NCI-H345 treated with DMSO at 0.1 percent for 48 hours (cell line): ENCODE measurements at regions not wholly inside any gene's neighbourhood (a gene's known extent, or its start where the extent isn't known, plus 50 kb on each side); places are given as distances from the start of the nearest gene placed in this dataset.
"Not testable (repeated sequence)": the region's sequence is repeated elsewhere in the genome, so short reads cannot be mapped to it uniquely, and the experiment has no call there.

ENCODE experiments used
- DNase-seq: peaks from one replicate; lab custom pipeline; 2025; ENCODE audit not compliant: unreplicated experiment; lab: John Stamatoyannopoulos, UW

DNA sequence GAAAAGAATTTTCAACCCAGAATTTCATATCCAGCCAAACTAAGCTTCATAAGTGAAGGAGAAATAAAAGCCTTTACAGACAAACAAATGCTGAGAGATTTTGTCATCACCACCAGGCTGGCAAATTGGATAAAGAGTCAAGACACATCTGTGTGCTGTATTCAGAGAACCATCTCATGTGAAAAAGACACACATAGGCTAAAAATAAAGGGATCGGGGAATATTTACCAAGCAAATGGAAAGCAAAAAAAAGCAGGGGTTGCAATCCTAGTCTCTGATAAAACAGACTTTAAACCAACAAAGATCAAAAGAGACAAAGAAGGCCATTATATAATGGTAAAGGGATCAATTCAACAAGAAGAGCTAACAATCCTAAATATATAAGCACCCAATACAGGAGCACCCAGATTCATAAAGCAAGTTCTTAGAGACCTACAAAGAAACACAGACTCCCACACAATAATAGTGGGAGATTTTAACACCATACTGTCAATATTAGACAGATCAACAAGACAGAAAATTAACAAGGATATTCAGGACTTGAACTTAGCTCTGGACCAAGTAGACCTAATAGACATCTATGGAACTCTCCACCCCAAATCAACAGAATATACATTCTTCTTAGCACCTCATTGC is 55.9 kb upstream of the ACSM6 start:
- DNase-seq = not testable (repeated sequence)

GRCh38 chr10:95134490-95134889 is 59.5 kb upstream of the ACSM6 start:
- DNase-seq = no peak

- DNase-seq = no peak
Observed at GRCh38 chr10:95133997-95134396, 60.0 kb upstream of the ACSM6 start.

DNA sequence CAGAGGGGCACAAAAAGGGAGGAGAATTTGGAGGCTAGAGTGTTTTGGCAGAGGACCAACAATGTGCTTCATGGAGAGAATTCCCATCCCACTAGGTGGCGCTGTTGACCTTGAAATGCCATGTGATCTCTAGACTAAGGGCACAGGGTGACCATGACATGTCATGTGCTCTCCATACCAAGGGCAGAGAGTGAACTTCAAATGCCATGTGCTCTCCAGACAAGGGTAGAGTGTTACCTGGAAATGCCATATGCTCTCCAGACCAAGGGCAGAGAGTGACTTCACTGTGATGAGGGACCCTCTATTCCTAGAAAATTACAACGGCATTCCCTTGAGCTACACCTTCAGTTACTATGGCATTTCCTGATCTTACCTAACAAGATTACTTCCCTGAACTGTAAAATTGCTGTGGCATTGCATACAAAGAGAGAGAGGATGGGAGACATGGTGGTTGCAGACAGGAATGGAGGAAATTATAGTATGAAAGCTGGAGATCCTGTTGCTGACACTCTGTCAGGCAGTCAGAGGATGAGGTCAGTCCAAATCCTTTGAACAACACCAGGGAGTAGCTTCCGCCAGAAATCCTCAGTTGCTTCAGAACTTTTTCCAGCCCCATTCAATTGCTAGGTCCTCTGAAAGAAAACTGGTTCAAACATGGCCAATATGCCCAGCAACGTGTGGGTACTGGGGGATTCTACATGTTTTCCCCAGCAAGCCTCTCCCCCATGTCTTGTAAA is 60.9 kb upstream of the ACSM6 start:
- DNase-seq = peak; percentile 30

DNA sequence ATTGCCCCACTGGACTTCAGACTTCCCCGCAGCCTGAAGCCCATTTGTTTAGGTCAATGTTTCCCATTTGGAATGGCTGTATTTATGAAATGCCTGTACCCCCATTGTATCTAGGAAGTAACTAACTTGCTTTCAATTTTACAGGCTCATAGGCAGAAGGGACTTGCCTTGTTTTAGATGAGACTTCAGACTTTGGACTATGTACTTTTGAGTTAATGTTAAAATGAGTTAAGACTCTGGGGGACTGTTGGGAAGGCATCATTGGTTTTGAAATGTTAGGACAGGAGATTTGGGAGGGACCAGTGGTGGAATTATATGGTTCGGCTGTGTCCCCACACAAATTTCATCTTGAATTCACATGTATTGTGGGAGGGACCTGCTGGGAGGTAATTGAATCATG is 61.1 kb upstream of the CYP2C8 start:
- not testable (repeated sequence) for DNase-seq

DNA sequence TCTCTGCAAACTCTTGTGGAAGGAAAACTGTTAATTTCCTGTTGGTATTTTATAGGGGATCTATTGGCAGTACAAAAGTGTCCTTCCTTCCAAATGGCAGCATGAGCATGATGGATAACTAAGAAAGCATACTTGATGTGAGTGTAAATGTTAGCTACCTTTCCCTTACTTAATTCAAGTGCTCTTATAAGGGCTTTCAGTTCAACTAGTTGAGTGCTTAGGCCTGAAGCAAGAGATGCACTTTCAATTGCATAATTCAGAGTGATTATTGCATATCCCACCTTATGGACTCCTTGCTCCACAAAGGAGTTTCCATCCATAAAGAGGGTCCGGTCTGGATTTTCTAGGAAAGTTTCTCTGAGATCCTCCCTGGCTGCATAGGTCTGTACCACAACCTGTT is 56.3 kb upstream of the CYP2C8 start:
- no peak for DNase-seq

DNA sequence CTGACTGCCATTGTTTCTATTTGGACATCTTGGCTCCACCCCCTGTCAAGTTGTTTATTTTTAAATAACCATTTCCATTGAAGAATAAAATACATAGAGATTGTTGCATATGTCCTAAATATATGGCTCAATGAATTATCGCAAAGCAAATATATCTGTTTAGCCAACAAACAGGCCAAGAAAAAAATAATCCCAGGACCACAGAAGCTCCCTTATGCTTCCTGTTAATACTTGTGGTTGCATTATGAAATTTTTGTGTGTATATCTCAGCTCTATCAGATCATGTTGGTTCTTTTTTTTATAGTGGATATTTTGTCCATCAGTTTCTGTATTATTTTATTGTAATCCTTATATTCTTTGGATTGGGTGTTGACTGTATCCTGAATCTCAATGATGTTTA is 53.4 kb upstream of the CYP2C8 start:
- no peak for DNase-seq

GRCh38 chr10:95121904-95122303 is 52.6 kb upstream of the CYP2C8 start:
- DNase-seq = no peak
